Caki2 (cell line): ENCODE measurements at regions not wholly inside any gene's neighbourhood (a gene's known extent, or its start where the extent isn't known, plus 50 kb on each side); places are given as distances from the start of the nearest gene placed in this dataset.
"Not testable (repeated sequence)": the region's sequence is repeated elsewhere in the genome, so short reads cannot be mapped to it uniquely, and the experiment has no call there.

Source experiments
- DNase-seq: peaks from one replicate; pipeline ENCODE4 v3.0.0-alpha.2; 2015; ENCODE audit warnings: low read depth
- in situ Hi-C: cut with HindIII; loops from 2 replicates; pipeline ENCODE4 v1.10.0; 2016; ENCODE audit warnings: low sequenced_read_pairs, low pct_unique_long_range_greater_than_20kb, mixed read lengths

GRCh38 chr4:118634126-118634875, 50.9 kb upstream of the METTL14 start:
- in situ Hi-C loops, DNase-seq: not testable (repeated sequence)
